Upper lobe of left lung (tissue), 6 donors: ENCODE measurements at regions not wholly inside any gene's neighbourhood (a gene's known extent, or its start where the extent isn't known, plus 50 kb on each side); places are given as distances from the start of the nearest gene placed in this dataset.
"Not testable (repeated sequence)": the region's sequence is repeated elsewhere in the genome, so short reads cannot be mapped to it uniquely, and the experiment has no call there.

Experiments
- ATAC-seq, 2 donors: fragments of 200-7000 bp; cut with Tn5 transposase; one replicate each; pipeline ENCODE4 v1.9.1; 2022; ENCODE audit warnings: mild to moderate bottlenecking in 2 of 2, moderate library complexity in 2 of 2; ENCODE audit not compliant: low FRiP score in 2 of 2
- DNase-seq, 2 donors: peaks; one replicate each; pipeline ENCODE4 v3.0.0-alpha.2; 2019 to 2020
- H3K27ac ChIP-seq, 4 donors: fragments of 200-600 bp; sonication (generic); one replicate each; pipeline ENCODE4 v1.5.1; 2016 to 2019
- H3K27me3 ChIP-seq, 4 donors: fragments of 200-600 bp; sonication (generic); one replicate each; pipeline ENCODE4 v1.5.1; 2017 to 2019
- H3K36me3 ChIP-seq, 4 donors: fragments of 200-600 bp; sonication (generic); one replicate each; pipeline ENCODE4 v1.5.1; 2016 to 2019
- H3K4me1 ChIP-seq, 4 donors: fragments of 200-600 bp; sonication (generic); one replicate each; pipeline ENCODE4 v1.5.1; 2018 to 2019
- H3K4me3 ChIP-seq, 4 donors: fragments of 200-600 bp; sonication (generic); one replicate each; pipeline ENCODE4 v1.5.1; 2017 to 2019; ENCODE audit warnings: mild to moderate bottlenecking in 2 of 4, moderate library complexity in 1 of 4
- H3K9me3 ChIP-seq, 4 donors: fragments of 200-600 bp; sonication (generic); one replicate each; pipeline ENCODE4 v1.5.1; 2018 to 2019
- CTCF ChIP-seq, 6 experiments: fragments of 450-650 bp in 4 of 6; fragments of 200-600 bp in 2 of 6; sonication (generic) in 2 of 6; IDR thresholded peaks; one replicate each; pipeline ENCODE4 v1.5.1; 2016 to 2019; ENCODE audit warnings: antibody characterized with exemption in 6 of 6
- EP300 ChIP-seq, 4 donors: sonication (generic); formaldehyde crosslinking; IDR thresholded peaks; one replicate each; pipeline ENCODE4 v1.5.1; 2017; ENCODE audit warnings: antibody characterized with exemption in 4 of 4, control low read depth in 2 of 4
- POLR2A ChIP-seq, 4 donors: fragments of 450-650 bp; IDR thresholded peaks; one replicate each; pipeline ENCODE4 v1.5.1; 2016 to 2017; ENCODE audit warnings: antibody characterized with exemption in 4 of 4, mild to moderate bottlenecking in 2 of 4
- POLR2AphosphoS5 ChIP-seq, 2 donors: sonication (generic); formaldehyde crosslinking; IDR thresholded peaks; one replicate each; pipeline ENCODE4 v1.5.1; 2017; ENCODE audit warnings: antibody characterized with exemption in 2 of 2
- WGBS, 2 donors: methylation state at CpG; one replicate each; pipeline ENCODE4 v1.1.5; 2017 to 2018; 5-methylcytosine and 5-hydroxymethylcytosine counted together
- donor health status: DM: no; HTN: no; CAD: no; lungs with moderate emphysema.
- donor health status: DM: no; HTN: yes; CAD: no; lungs with severe emphysema.

GRCh38 chr11:122404571-122404970 is 251.0 kb upstream of the UBASH3B start:
- Histone ChIP-seq H3K9me3 (no peaks in the 10 kb centered on the region), H3K4me3 (no peak overlapping the region), H3K27me3 (no peaks in the 10 kb centered on the region), H3K27ac (no peak overlapping the region), H3K36me3 (no peaks in the 10 kb centered on the region), H3K4me1 (peaks cover 0 to 2% (median 0%) of the 10 kb centered on the region in 4 donors)
- ATAC-seq (no peak), DNase-seq (no peak)
- no peak for TF ChIP-seq POLR2AphosphoS5 (IDR thresholded peaks at IDR 0.05)
- TF ChIP-seq CTCF (IDR thresholded peaks at IDR 0.05): no peak
- no peak for TF ChIP-seq POLR2A (IDR thresholded peaks at IDR 0.05)
- no peak for TF ChIP-seq EP300 (IDR thresholded peaks at IDR 0.05)

GRCh38 chr11:122401581-122401980 is 253.9 kb upstream of the UBASH3B start:
- H3K4me3 ChIP-seq, H3K36me3 ChIP-seq, H3K9me3 ChIP-seq, H3K27ac ChIP-seq, ATAC-seq, H3K27me3 ChIP-seq, DNase-seq, H3K4me1 ChIP-seq: not testable (repeated sequence)
- WGBS, 2 donors: 71 to 72% methylated on average over 5 of the region's 5 CpGs

- Histone ChIP-seq H3K36me3 (no peaks in the 10 kb centered on the region), H3K27ac (no peak overlapping the region), H3K27me3 (no peaks in the 10 kb centered on the region), H3K4me3 (no peak overlapping the region), H3K4me1 (peaks cover 0 to 3% (median 0%) of the 10 kb centered on the region in 4 donors), H3K9me3 (no peaks in the 10 kb centered on the region)
- 46 to 61% methylated on average over 2 of the region's 2 CpGs for WGBS, 2 donors
- TF ChIP-seq POLR2A (IDR thresholded peaks at IDR 0.05) (no peak), EP300 (IDR thresholded peaks at IDR 0.05) (no peak), POLR2AphosphoS5 (IDR thresholded peaks at IDR 0.05) (no peak), CTCF (IDR thresholded peaks at IDR 0.05) (no peak)
- DNase-seq: no peak
- ATAC-seq: no peak
These were observed 256.1 kb upstream of the UBASH3B start for GRCh38 chr11:122399375-122399774.

- Histone ChIP-seq H3K27ac (no peak overlapping the region), H3K4me1 (peaks cover 0 to 3% (median 0%) of the 10 kb centered on the region in 4 donors), H3K27me3 (no peaks in the 10 kb centered on the region), H3K9me3 (no peaks in the 10 kb centered on the region), H3K36me3 (no peaks in the 10 kb centered on the region), H3K4me3 (no peak overlapping the region)
- no peak for TF ChIP-seq CTCF (IDR thresholded peaks at IDR 0.05)
- no peak for TF ChIP-seq EP300 (IDR thresholded peaks at IDR 0.05)
- no peak for TF ChIP-seq POLR2AphosphoS5 (IDR thresholded peaks at IDR 0.05)
- DNase-seq (no peak), ATAC-seq (no peak)
- WGBS, 2 donors: 89 to 100% methylated on average over 2 of the region's 2 CpGs
These were observed 256.7 kb upstream of the UBASH3B start for GRCh38 chr11:122398851-122399250.

- no peaks in the 10 kb centered on the region for H3K36me3 ChIP-seq
- no peak overlapping the region for H3K4me3 ChIP-seq
- no peak overlapping the region for H3K27ac ChIP-seq
- H3K27me3 ChIP-seq: no peaks in the 10 kb centered on the region
- no peaks in the 10 kb centered on the region for H3K9me3 ChIP-seq
- TF ChIP-seq EP300 (IDR thresholded peaks at IDR 0.05): no peak
- TF ChIP-seq POLR2AphosphoS5 (IDR thresholded peaks at IDR 0.05): no peak
- no peak for TF ChIP-seq CTCF (IDR thresholded peaks at IDR 0.05)
- no peak for TF ChIP-seq POLR2A (IDR thresholded peaks at IDR 0.05)
- WGBS, 2 donors: 64 to 76% methylated on average over 1 of the region's 1 CpG
- DNase-seq (no peak), ATAC-seq (no peak)
- peaks cover 0 to 3% (median 0%) of the 10 kb centered on the region in 4 donors for H3K4me1 ChIP-seq
These were observed 257.4 kb upstream of the UBASH3B start for GRCh38 chr11:122398167-122398566.
